Keratinocyte (primary cell): ENCODE measurements at regions not wholly inside any gene's neighbourhood (a gene's known extent, or its start where the extent isn't known, plus 50 kb on each side); places are given as distances from the start of the nearest gene placed in this dataset.

Source experiments
- DNase-seq: peaks from one replicate; pipeline ENCODE4 v3.0.0-alpha.2; 2011; ENCODE audit warnings: low read depth, missing footprints, low spot score
- FAIRE-seq: peaks from 2 replicates; lab custom pipeline; 2011; peaks lifted over from hg19 to GRCh38; lab: Jason Lieb, UNC
- H2AFZ ChIP-seq: 2 replicates; pipeline ENCODE4 v1.6.0; 2012; ENCODE audit warnings: low read length, control low read depth, inconsistent platforms; ENCODE audit not compliant: control insufficient read depth
- H3K27ac ChIP-seq: 2 replicates; pipeline ENCODE4 v1.5.1; 2011; ENCODE audit warnings: low read length; ENCODE audit not compliant: control insufficient read depth, insufficient read depth
- H3K27me3 ChIP-seq: 3 replicates; pipeline ENCODE4 v1.6.0; 2011; ENCODE audit warnings: low read length; ENCODE audit not compliant: control insufficient read depth, insufficient read depth; ENCODE audit errors: extremely low read depth
- H3K36me3 ChIP-seq, 2 experiments: 2 replicates in 1 of 2; 3 replicates in 1 of 2; pipeline ENCODE4 v1.5.1; 2011; ENCODE audit warnings: low read length in 2 of 2, mild to moderate bottlenecking in 1 of 2; ENCODE audit not compliant: control insufficient read depth in 2 of 2, insufficient read depth in 2 of 2; ENCODE audit errors: extremely low read depth in 1 of 2
- H3K4me1 ChIP-seq: 3 replicates; pipeline ENCODE4 v1.5.1; 2011; ENCODE audit warnings: low read length; ENCODE audit not compliant: control insufficient read depth, insufficient read depth; ENCODE audit errors: extremely low read depth
- H3K4me2 ChIP-seq: 3 replicates; pipeline ENCODE4 v1.6.0; 2011; ENCODE audit warnings: low read depth, low read length; ENCODE audit not compliant: control insufficient read depth, insufficient read depth; ENCODE audit errors: extremely low read depth
- H3K4me3 ChIP-seq, 3 experiments: fragments of 200-600 bp in 1 of 3; sonication (generic) in 1 of 3; 2 replicates in 2 of 3; 3 replicates in 1 of 3; pipeline ENCODE4 v1.5.1; 2011 to 2016; ENCODE audit warnings: low read length in 3 of 3, mild to moderate bottlenecking in 3 of 3, control low read depth in 2 of 3, inconsistent platforms in 1 of 3, low read depth in 1 of 3, mixed read lengths in 1 of 3, mixed run types in 1 of 3, moderate library complexity in 1 of 3; ENCODE audit not compliant: control insufficient read depth in 2 of 3, insufficient read depth in 2 of 3; ENCODE audit errors: extremely low read depth in 1 of 3
- H3K79me2 ChIP-seq: 2 replicates; pipeline ENCODE4 v1.6.0; 2012; ENCODE audit warnings: low read length; ENCODE audit not compliant: control insufficient read depth, insufficient read depth
- H3K9ac ChIP-seq: 3 replicates; pipeline ENCODE4 v1.6.0; 2011; ENCODE audit warnings: low read length; ENCODE audit not compliant: control insufficient read depth, insufficient read depth; ENCODE audit errors: extremely low read depth
- H3K9me1 ChIP-seq: 3 replicates; pipeline ENCODE4 v1.6.0; 2011; ENCODE audit warnings: low read length; ENCODE audit not compliant: control insufficient read depth, insufficient read depth; ENCODE audit errors: extremely low read depth
- H3K9me3 ChIP-seq: 2 replicates; pipeline ENCODE4 v1.5.1; 2012; ENCODE audit warnings: low read depth, low read length; ENCODE audit not compliant: control insufficient read depth
- H4K20me1 ChIP-seq: 3 replicates; pipeline ENCODE4 v1.6.0; 2011; ENCODE audit warnings: low read length; ENCODE audit not compliant: control insufficient read depth, insufficient read depth; ENCODE audit errors: extremely low read depth
- CTCF ChIP-seq, 3 experiments: IDR thresholded peaks in 1 of 3; conservative IDR thresholded peaks in 1 of 3; optimal IDR thresholded peaks in 1 of 3; 2 replicates in 2 of 3; 3 replicates in 1 of 3; pipeline versions ENCODE3 to v1.5.1; 2011; ENCODE audit warnings: low read length in 3 of 3, mild to moderate bottlenecking in 3 of 3, moderate library complexity in 2 of 3, control low read depth in 1 of 3, inconsistent platforms in 1 of 3; ENCODE audit not compliant: insufficient read depth in 2 of 3; ENCODE audit errors: extremely low read depth in 1 of 3
- EZH2 ChIP-seq: IDR thresholded peaks from one replicate; pipeline ENCODE4 v1.6.1; 2012; ENCODE audit warnings: inconsistent platforms, mild to moderate bottlenecking, low read length, moderate library complexity
- dilution Hi-C: fragments of 300-500 bp; cut with MboI; formaldehyde crosslinking; loops from one replicate; pipeline ENCODE4 v1.7.0; 2020; ENCODE audit warnings: low sequenced_read_pairs; ENCODE audit not compliant: extremely low pct_ligation_motif_present

- TF ChIP-seq CTCF (optimal IDR thresholded peaks at IDR 0.05 in 1 of 3, IDR thresholded peaks at IDR 0.05 in 1 of 3, conservative IDR thresholded peaks at IDR 0.05 in 1 of 3; ENCODE audit: extremely low read depth in 1 of 3, insufficient read depth in 2 of 3, low read length in 3 of 3) (no peak), EZH2 (no peak)
- Histone ChIP-seq H3K9me3 (no peaks in the 10 kb centered on the region), H3K27me3 (no peaks in the 10 kb centered on the region), H3K27ac (no peak overlapping the region), H3K9ac (no peak overlapping the region), H3K79me2 (no peaks in the 10 kb centered on the region), H2AFZ (no peak overlapping the region), H3K9me1 (no peaks in the 10 kb centered on the region), H3K4me3 (no peak overlapping the region), H4K20me1 (no peaks in the 10 kb centered on the region), H3K4me1 (peaks cover 10% of the 10 kb centered on the region), H3K36me3 (no peaks in the 10 kb centered on the region), H3K4me2 (no peak overlapping the region)
- DNase-seq (no peak), FAIRE-seq (no peak)
- dilution Hi-C loops, result no loop called here
Observed at GRCh38 chr4:151957153-151957552, 196.3 kb upstream of the GATB start.

GRCh38 chr4:151955721-151956380, 195.0 kb upstream of the GATB start:
- no peaks in the 10 kb centered on the region for H3K9me1 ChIP-seq
- DNase-seq (no peak), FAIRE-seq (no peak)
- no peak overlapping the region for H3K9ac ChIP-seq
- H2AFZ ChIP-seq, result no peak overlapping the region
- no peak overlapping the region for H3K4me2 ChIP-seq
- H3K79me2 ChIP-seq, result no peaks in the 10 kb centered on the region
- H3K27ac ChIP-seq, result no peak overlapping the region
- dilution Hi-C loops, result no loop called here
- no peaks in the 10 kb centered on the region for H3K27me3 ChIP-seq
- no peak for TF ChIP-seq CTCF (optimal IDR thresholded peaks at IDR 0.05 in 1 of 3, IDR thresholded peaks at IDR 0.05 in 1 of 3, conservative IDR thresholded peaks at IDR 0.05 in 1 of 3; ENCODE audit: extremely low read depth in 1 of 3, insufficient read depth in 2 of 3, low read length in 3 of 3)
- no peak for TF ChIP-seq EZH2
- H3K4me1 ChIP-seq, result peaks cover 3% of the 10 kb centered on the region
- no peaks in the 10 kb centered on the region for H3K9me3 ChIP-seq
- H4K20me1 ChIP-seq, result no peaks in the 10 kb centered on the region
- no peak overlapping the region for H3K4me3 ChIP-seq
- H3K36me3 ChIP-seq, result no peaks in the 10 kb centered on the region
